Endothelial cell of umbilical vein (primary cell): ENCODE measurements at regions not wholly inside any gene's neighbourhood (a gene's known extent, or its start where the extent isn't known, plus 50 kb on each side); places are given as distances from the start of the nearest gene placed in this dataset.

Experiments used
- CTCF ChIP-seq, 2 donors: IDR thresholded peaks; 1 replicate in 1 of 2; 2 replicates in 1 of 2; pipeline ENCODE4 v1.5.1; 2011; ENCODE audit warnings: low read length in 2 of 2, mild to moderate bottlenecking in 2 of 2, moderate library complexity in 2 of 2, control low read depth in 1 of 2, inconsistent platforms in 1 of 2, low read depth in 1 of 2; ENCODE audit not compliant: insufficient read depth in 1 of 2; ENCODE audit errors: extremely low read depth in 1 of 2
- EZH2 ChIP-seq: IDR thresholded peaks from 2 replicates; pipeline ENCODE4 v1.6.1; 2012; ENCODE audit warnings: borderline replicate concordance, low read depth, mild to moderate bottlenecking, moderate library complexity, low read length, inconsistent platforms; ENCODE audit not compliant: severe bottlenecking
- POLR2A ChIP-seq: IDR thresholded peaks from 2 replicates; pipeline ENCODE4 v1.6.1; 2012; ENCODE audit warnings: low read depth, mild to moderate bottlenecking, control low read depth, low read length
- POLR2AphosphoS5 ChIP-seq: IDR thresholded peaks from 2 replicates; pipeline ENCODE4 v1.6.1; 2012; ENCODE audit warnings: low read depth, mild to moderate bottlenecking, control low read depth, low read length, moderate library complexity; ENCODE audit not compliant: insufficient read depth

DNA sequence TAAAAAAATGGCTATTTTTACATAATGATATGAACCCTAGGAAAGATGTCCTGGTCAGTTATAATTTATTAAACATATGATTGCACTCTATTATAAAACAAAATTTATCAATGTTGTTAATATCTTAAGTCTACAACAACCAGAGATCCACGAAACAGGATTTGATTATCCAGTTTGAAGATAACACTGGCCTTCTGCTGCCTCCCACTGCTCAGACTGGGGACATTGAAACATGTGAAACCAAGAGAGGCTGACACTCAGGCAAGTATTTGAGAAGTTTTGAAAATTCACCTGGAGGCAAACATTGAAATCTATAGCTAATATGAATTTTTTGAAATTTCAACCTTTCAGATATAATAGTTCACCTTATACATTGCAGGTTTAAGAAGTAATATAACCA lies 219.3 kb upstream of the HSF2 start:
- TF ChIP-seq CTCF (IDR thresholded peaks at IDR 0.05; ENCODE audit: extremely low read depth in 1 of 2, insufficient read depth in 1 of 2, low read depth in 1 of 2, low read length in 2 of 2) (no peak), POLR2A (no peak), POLR2AphosphoS5 (no peak), EZH2 (no peak)
